Glutamatergic neuron (in vitro differentiated cells): ENCODE measurements at regions not wholly inside any gene's neighbourhood (a gene's known extent, or its start where the extent isn't known, plus 50 kb on each side); places are given as distances from the start of the nearest gene placed in this dataset.

Source experiments
- DNase-seq: peaks from one replicate; pipeline ENCODE4 v3.0.0; 2022
- H3K27ac Mint-ChIP-seq: one replicate; pipeline ENCODE4 v1.8.0; 2020; ENCODE audit warnings: mild to moderate bottlenecking, mixed read lengths, inconsistent platforms; ENCODE audit not compliant: unreplicated experiment
- H3K27me3 Mint-ChIP-seq: one replicate; pipeline ENCODE4 v1.8.0; 2020; ENCODE audit warnings: mild to moderate bottlenecking, moderate library complexity, mixed read lengths, inconsistent platforms; ENCODE audit not compliant: unreplicated experiment
- H3K36me3 Mint-ChIP-seq: one replicate; pipeline ENCODE4 v1.8.0; 2020; ENCODE audit warnings: mild to moderate bottlenecking, mixed read lengths, inconsistent platforms; ENCODE audit not compliant: unreplicated experiment
- H3K4me1 Mint-ChIP-seq: one replicate; pipeline ENCODE4 v1.8.0; 2020; ENCODE audit warnings: mild to moderate bottlenecking, low read depth, mixed read lengths, inconsistent platforms; ENCODE audit not compliant: unreplicated experiment
- H3K4me3 Mint-ChIP-seq: one replicate; pipeline ENCODE4 v1.8.0; 2020; ENCODE audit warnings: mild to moderate bottlenecking, mixed read lengths, inconsistent platforms; ENCODE audit not compliant: unreplicated experiment
- H3K9me3 Mint-ChIP-seq: one replicate; pipeline ENCODE4 v1.8.0; 2020; ENCODE audit warnings: mild to moderate bottlenecking, moderate library complexity, mixed read lengths, inconsistent platforms; ENCODE audit not compliant: unreplicated experiment
- CTCF ChIP-seq: fragments of 200-600 bp; sonication (generic); IDR thresholded peaks from one replicate; pipeline ENCODE4 v1.5.0; 2021; ENCODE audit not compliant: partially characterized antibody, unreplicated experiment

DNA sequence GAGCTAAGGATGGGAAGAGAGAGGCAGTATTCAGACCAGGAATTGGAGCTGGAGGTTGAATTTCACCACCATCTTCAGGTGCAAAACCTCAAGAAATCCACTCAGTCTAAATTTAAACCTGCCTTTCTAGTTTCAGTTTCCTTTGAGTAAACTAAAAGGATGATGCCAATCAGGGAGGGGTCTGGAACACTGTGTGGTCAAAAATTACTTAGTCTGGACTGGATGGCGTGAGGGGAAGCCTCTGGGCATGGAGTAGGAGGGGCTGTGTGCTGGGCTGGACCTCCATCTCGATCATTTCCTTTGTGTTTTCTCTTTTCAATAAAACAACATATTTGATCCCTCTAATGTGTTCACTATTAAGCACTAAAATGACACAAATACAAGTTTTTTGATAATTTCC is 120.1 kb downstream of the GC start:
- no peak for DNase-seq

GRCh38 chr4:71659979-71660378 is 123.9 kb downstream of the GC start:
- no peaks in the 10 kb centered on the region for H3K36me3 Mint-ChIP-seq
- no peak overlapping the region for H3K4me3 Mint-ChIP-seq
- H3K9me3 Mint-ChIP-seq = no peaks in the 10 kb centered on the region
- no peaks in the 10 kb centered on the region for H3K4me1 Mint-ChIP-seq
- no peak for DNase-seq
- no peak for TF ChIP-seq CTCF
- H3K27ac Mint-ChIP-seq = no peak overlapping the region
- no peaks in the 10 kb centered on the region for H3K27me3 Mint-ChIP-seq

More for the DNA sequence above, 120.1 kb downstream of the GC start:
- Mint-ChIP-seq H3K36me3 (no peaks in the 10 kb centered on the region), H3K27ac (no peak overlapping the region), H3K4me1 (peaks cover 7% of the 10 kb centered on the region), H3K27me3 (no peaks in the 10 kb centered on the region), H3K4me3 (no peak overlapping the region), H3K9me3 (no peaks in the 10 kb centered on the region)
- TF ChIP-seq CTCF = no peak

DNA sequence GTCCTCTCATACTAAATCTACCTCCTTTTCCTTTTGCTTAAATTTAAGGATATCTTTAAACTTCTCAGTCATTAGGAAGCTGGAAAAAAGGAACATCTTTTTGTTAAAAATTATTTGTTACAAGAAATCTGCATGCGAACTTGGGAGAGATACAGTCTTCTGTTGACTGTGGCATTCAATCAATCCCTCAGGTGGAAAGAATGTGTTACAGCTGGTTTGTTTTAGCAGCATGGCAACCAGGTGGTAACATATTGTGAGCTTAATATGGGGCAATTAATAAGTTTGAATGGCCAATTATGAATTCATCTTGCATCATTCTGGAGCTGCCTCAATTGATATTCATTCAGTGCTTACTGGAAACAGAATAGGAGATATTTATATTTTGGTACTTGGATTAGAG is 135.0 kb downstream of the GC start:
- no peaks in the 10 kb centered on the region for H3K36me3 Mint-ChIP-seq
- no peak for DNase-seq
- no peak overlapping the region for H3K27ac Mint-ChIP-seq
- H3K9me3 Mint-ChIP-seq = no peaks in the 10 kb centered on the region
- no peak overlapping the region for H3K4me3 Mint-ChIP-seq
- no peaks in the 10 kb centered on the region for H3K4me1 Mint-ChIP-seq
- H3K27me3 Mint-ChIP-seq = peaks cover 3% of the 10 kb centered on the region
- TF ChIP-seq CTCF = no peak

GRCh38 chr4:71648448-71648847 is 135.4 kb downstream of the GC start:
- DNase-seq = no peak
- no peaks in the 10 kb centered on the region for H3K9me3 Mint-ChIP-seq
- no peaks in the 10 kb centered on the region for H3K4me1 Mint-ChIP-seq
- no peak overlapping the region for H3K27ac Mint-ChIP-seq
- TF ChIP-seq CTCF = no peak
- peaks cover 3% of the 10 kb centered on the region for H3K27me3 Mint-ChIP-seq
- no peaks in the 10 kb centered on the region for H3K36me3 Mint-ChIP-seq
- no peak overlapping the region for H3K4me3 Mint-ChIP-seq

- peaks cover 7% of the 10 kb centered on the region for H3K36me3 Mint-ChIP-seq
- no peak overlapping the region for H3K4me3 Mint-ChIP-seq
- TF ChIP-seq CTCF = no peak
- peaks cover 2% of the 10 kb centered on the region for H3K9me3 Mint-ChIP-seq
- DNase-seq = no peak
- H3K27me3 Mint-ChIP-seq = peaks cover 2% of the 10 kb centered on the region
- peaks cover 3% of the 10 kb centered on the region for H3K4me1 Mint-ChIP-seq
- H3K27ac Mint-ChIP-seq = no peak overlapping the region
Observed at GRCh38 chr4:71639380-71639779, 144.5 kb downstream of the GC start.
